Tibial nerve (tissue), 4 donors: ENCODE measurements at regions not wholly inside any gene's neighbourhood (a gene's known extent, or its start where the extent isn't known, plus 50 kb on each side); places are given as distances from the start of the nearest gene placed in this dataset.

Experiments
- CTCF ChIP-seq, 5 experiments: fragments of 200-600 bp in 3 of 5; fragments of 450-650 bp in 2 of 5; sonication (generic) in 3 of 5; IDR thresholded peaks; one replicate each; pipeline ENCODE4 v1.5.1; 2016 to 2019; ENCODE audit warnings: antibody characterized with exemption in 5 of 5, mild to moderate bottlenecking in 3 of 5, moderate library complexity in 2 of 5
- EP300 ChIP-seq, 2 donors: sonication (generic); formaldehyde crosslinking; IDR thresholded peaks; one replicate each; pipeline ENCODE4 v1.6.1; 2017; ENCODE audit warnings: antibody characterized with exemption in 2 of 2, mild to moderate bottlenecking in 1 of 2
- POLR2A ChIP-seq, 2 donors: fragments of 450-650 bp; IDR thresholded peaks; one replicate each; pipeline ENCODE4 v1.6.1; 2017; ENCODE audit warnings: antibody characterized with exemption in 2 of 2, mild to moderate bottlenecking in 2 of 2, moderate library complexity in 2 of 2

- no peak for TF ChIP-seq CTCF (IDR thresholded peaks at IDR 0.05)
- no peak for TF ChIP-seq EP300 (IDR thresholded peaks at IDR 0.05)
- no peak for TF ChIP-seq POLR2A (IDR thresholded peaks at IDR 0.05)
These were observed 228.2 kb downstream of the TBL1XR1 start for GRCh38 chr3:176969066-176969465.
